MCF 10A (cell line): ENCODE measurements at regions not wholly inside any gene's neighbourhood (a gene's known extent, or its start where the extent isn't known, plus 50 kb on each side); places are given as distances from the start of the nearest gene placed in this dataset.
"Not testable (repeated sequence)": the region's sequence is repeated elsewhere in the genome, so short reads cannot be mapped to it uniquely, and the experiment has no call there.

Experiments
- BruUV-seq: library from RNA; stranded (reverse); fragments of 400-500 nt; replicated peaks from 2 replicates; lab custom pipeline; 2021; lab: Mats Ljungman, UMichigan
- CTCF ChIA-PET: fragments of 300-600 bp; sonication (Branson Sonifier 250); formaldehyde crosslinking; extraction: SDS; loops from one replicate; lab custom pipeline; 2021; ENCODE audit warnings: antibody characterized with exemption, inconsistent platforms; lab: Yijun Ruan, JAX
- POLR2A ChIA-PET: fragments of 300-600, 350-650 bp; sonication (Branson Sonifier 250); formaldehyde crosslinking; extraction: SDS; loops from one replicate; lab custom pipeline; 2020; ENCODE audit warnings: antibody characterized with exemption, inconsistent platforms; lab: Yijun Ruan, JAX
- DNase-seq: peaks from one replicate; pipeline ENCODE4 v3.0.0-alpha.2; 2018; ENCODE audit not compliant: unreplicated experiment
- H3K27ac Mint-ChIP-seq: one replicate; pipeline ENCODE4 v1.8.0; 2022; ENCODE audit warnings: mild to moderate bottlenecking, low read depth, mixed read lengths; ENCODE audit not compliant: unreplicated experiment
- H3K27me3 Mint-ChIP-seq: one replicate; pipeline ENCODE4 v1.8.0; 2022; ENCODE audit warnings: mixed read lengths; ENCODE audit not compliant: insufficient read depth, unreplicated experiment
- H3K36me3 Mint-ChIP-seq: one replicate; pipeline ENCODE4 v1.8.0; 2022; ENCODE audit warnings: mild to moderate bottlenecking, moderate library complexity, mixed read lengths; ENCODE audit not compliant: insufficient read depth, unreplicated experiment
- H3K4me1 Mint-ChIP-seq: one replicate; pipeline ENCODE4 v1.8.0; 2022; ENCODE audit warnings: mixed read lengths; ENCODE audit not compliant: insufficient read depth, unreplicated experiment
- H3K4me3 Mint-ChIP-seq: one replicate; pipeline ENCODE4 v1.8.0; 2022; ENCODE audit warnings: mild to moderate bottlenecking, moderate library complexity, mixed read lengths; ENCODE audit not compliant: unreplicated experiment
- H3K9me3 Mint-ChIP-seq: one replicate; pipeline ENCODE4 v1.8.0; 2022; ENCODE audit warnings: mixed read lengths; ENCODE audit not compliant: unreplicated experiment
- intact Hi-C: fragments of 100-400 bp; cut with micrococcal nuclease; formaldehyde crosslinking; loops from 2 replicates; pipeline ENCODE4 v1.14.1; 2022
- TF ChIP-seq, protein P1 (sequence below): fragments of 200-600 bp; IDR thresholded peaks from one replicate; pipeline ENCODE4 v1.8.0; 2022; ENCODE audit warnings: antibody characterized with exemption, mild to moderate bottlenecking; ENCODE audit not compliant: unreplicated experiment

DNA sequence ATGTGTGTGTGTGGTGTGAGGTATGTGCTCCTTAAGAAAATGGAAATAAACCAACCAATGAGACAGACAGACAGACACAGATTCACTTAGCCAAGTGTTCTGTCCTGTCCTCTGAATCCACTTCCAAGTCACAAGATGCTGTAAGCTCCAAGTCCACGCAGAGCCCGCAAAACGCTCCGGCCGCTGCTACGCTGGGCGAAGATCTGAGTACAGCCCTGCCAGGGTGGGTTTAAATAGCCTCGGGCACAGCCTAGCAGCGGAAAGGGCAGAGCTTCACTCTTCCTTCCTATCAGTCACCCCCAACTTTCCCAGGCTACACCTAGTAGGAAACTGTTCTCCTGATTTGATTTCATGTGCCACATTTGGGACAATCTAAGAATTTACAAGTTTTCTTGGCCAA is 121.2 kb upstream of the ANKRD30BL start:
- H3K4me3 Mint-ChIP-seq: no peak overlapping the region
- no peaks in the 10 kb centered on the region for H3K27me3 Mint-ChIP-seq
- ChIA-PET CTCF (interaction anchor here (0.6 kb wide), 1 partner anchor 18 kb away, joined by 3 read pairs; no protein-coding TSS in a partner anchor), POLR2A (interaction anchor here (0.7 kb wide), 1 partner anchor 895 kb away, joined by 3 read pairs; no protein-coding TSS in a partner anchor)
- peaks cover 3% of the 10 kb centered on the region for H3K9me3 Mint-ChIP-seq
- TF ChIP-seq, protein P1, sequence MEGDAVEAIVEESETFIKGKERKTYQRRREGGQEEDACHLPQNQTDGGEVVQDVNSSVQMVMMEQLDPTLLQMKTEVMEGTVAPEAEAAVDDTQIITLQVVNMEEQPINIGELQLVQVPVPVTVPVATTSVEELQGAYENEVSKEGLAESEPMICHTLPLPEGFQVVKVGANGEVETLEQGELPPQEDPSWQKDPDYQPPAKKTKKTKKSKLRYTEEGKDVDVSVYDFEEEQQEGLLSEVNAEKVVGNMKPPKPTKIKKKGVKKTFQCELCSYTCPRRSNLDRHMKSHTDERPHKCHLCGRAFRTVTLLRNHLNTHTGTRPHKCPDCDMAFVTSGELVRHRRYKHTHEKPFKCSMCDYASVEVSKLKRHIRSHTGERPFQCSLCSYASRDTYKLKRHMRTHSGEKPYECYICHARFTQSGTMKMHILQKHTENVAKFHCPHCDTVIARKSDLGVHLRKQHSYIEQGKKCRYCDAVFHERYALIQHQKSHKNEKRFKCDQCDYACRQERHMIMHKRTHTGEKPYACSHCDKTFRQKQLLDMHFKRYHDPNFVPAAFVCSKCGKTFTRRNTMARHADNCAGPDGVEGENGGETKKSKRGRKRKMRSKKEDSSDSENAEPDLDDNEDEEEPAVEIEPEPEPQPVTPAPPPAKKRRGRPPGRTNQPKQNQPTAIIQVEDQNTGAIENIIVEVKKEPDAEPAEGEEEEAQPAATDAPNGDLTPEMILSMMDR: no peak
- no peak overlapping the region for H3K27ac Mint-ChIP-seq
- H3K36me3 Mint-ChIP-seq: no peaks in the 10 kb centered on the region
- no peaks in the 10 kb centered on the region for H3K4me1 Mint-ChIP-seq
- BruUV-seq: no TSS peak
- intact Hi-C loops: no loop called here
- no peak for DNase-seq

DNA sequence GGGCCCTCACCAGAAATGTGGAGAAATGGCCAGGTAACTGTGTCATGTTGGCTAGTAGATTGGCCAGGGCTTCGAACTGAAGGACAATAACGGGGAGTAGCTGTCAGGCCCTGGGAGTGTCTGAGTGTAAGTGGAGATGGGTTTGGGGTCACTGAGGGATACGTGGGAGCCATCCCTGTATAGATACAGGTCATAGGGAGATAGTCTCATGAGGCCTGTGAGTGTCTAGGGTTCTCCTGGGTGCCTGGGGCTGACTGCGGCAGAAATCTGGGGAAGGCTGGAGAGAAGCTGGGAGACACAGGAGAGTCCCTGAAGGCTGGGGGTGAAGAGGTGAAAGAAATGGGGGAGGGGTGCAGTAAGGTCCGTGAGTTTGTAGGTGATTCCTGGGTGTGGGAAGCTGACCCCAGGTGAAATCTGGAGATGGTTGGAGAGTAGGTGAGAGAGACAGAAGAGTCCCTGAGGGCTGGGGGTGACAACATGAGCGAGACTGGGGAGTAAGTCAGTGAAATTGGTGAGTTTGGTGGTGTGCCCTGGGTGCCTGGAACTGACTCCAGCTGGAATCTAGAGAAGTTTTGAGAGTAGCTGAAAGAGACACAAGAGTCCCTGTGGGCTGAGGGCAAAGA is 124.6 kb upstream of the ANKRD30BL start:
- CTCF ChIA-PET, H3K9me3 Mint-ChIP-seq, H3K4me1 Mint-ChIP-seq, H3K36me3 Mint-ChIP-seq, H3K27me3 Mint-ChIP-seq, BruUV-seq, H3K4me3 Mint-ChIP-seq, intact Hi-C loops, H3K27ac Mint-ChIP-seq, POLR2A ChIA-PET, DNase-seq: not testable (repeated sequence)

DNA sequence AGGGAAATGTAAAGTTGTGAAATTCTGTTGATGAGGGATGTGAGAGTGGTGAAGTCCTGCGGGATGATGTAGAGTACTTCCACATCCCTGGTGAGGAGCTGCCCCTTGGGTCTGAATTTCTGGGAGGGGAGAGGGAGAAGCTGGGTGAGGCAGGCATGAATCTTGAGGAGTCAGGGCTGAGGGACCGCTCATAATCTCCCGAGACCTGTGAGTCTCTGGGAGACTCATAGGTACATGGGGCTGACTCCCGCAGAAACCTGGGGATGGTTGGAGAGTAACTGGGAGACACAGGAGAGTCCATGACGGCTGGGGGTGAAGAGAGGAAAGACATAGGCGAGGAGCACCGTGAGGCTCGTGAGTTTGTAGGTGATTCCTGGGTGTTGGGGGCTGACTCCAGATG is 126.2 kb upstream of the ANKRD30BL start:
- POLR2A ChIA-PET, H3K4me3 Mint-ChIP-seq, DNase-seq, H3K36me3 Mint-ChIP-seq, intact Hi-C loops, H3K4me1 Mint-ChIP-seq, H3K27me3 Mint-ChIP-seq, BruUV-seq, H3K27ac Mint-ChIP-seq, CTCF ChIA-PET, H3K9me3 Mint-ChIP-seq: not testable (repeated sequence)

DNA sequence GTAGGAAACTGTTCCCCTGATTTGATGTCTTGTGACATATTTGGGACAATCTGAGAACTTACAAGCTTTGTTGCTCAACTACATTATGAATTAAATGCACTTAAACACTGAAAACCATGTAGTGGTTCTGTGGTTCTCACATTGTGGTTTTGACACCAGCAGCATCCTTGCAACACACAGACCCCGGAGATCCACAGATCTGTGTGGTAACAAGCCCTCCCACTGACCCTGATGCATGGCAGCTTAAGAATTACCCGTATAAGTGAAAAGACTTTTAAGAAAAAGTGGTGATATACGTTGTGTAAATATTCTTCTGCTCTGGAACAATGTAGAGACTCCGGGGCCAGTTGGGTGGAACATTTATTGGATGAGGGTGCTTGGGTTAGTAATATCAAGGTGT is 127.4 kb upstream of the ANKRD30BL start:
- CTCF ChIA-PET: not testable (repeated sequence)

DNA sequence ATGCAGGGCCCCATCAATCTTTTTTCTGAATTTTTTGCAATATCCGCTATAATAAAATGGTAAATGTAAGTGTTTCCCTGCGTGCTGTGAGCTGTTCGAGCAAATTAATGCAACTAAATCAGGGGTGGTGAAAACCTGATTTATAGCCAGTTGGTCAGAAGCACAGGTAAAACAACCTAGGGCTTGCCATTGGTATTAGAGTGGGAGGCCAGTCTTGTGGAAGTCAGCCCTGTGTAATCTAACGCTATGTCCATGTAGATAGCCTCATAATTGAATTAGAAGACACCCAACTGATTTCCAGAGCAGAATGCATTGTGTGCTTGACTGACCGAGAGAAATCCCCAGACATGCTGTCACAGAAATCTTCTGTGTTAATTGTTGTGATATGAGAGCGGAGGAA is 126.8 kb upstream of the GPR39 start:
- H3K27me3 Mint-ChIP-seq, BruUV-seq, H3K27ac Mint-ChIP-seq, H3K9me3 Mint-ChIP-seq, H3K4me3 Mint-ChIP-seq, H3K36me3 Mint-ChIP-seq, H3K4me1 Mint-ChIP-seq, CTCF ChIA-PET, POLR2A ChIA-PET, intact Hi-C loops, DNase-seq: not testable (repeated sequence)

More for the DNA sequence above, 127.4 kb upstream of the ANKRD30BL start:
- H3K4me3 Mint-ChIP-seq, H3K36me3 Mint-ChIP-seq, H3K27me3 Mint-ChIP-seq, H3K27ac Mint-ChIP-seq, H3K9me3 Mint-ChIP-seq, DNase-seq, POLR2A ChIA-PET, intact Hi-C loops, BruUV-seq, H3K4me1 Mint-ChIP-seq: not testable (repeated sequence)

DNA sequence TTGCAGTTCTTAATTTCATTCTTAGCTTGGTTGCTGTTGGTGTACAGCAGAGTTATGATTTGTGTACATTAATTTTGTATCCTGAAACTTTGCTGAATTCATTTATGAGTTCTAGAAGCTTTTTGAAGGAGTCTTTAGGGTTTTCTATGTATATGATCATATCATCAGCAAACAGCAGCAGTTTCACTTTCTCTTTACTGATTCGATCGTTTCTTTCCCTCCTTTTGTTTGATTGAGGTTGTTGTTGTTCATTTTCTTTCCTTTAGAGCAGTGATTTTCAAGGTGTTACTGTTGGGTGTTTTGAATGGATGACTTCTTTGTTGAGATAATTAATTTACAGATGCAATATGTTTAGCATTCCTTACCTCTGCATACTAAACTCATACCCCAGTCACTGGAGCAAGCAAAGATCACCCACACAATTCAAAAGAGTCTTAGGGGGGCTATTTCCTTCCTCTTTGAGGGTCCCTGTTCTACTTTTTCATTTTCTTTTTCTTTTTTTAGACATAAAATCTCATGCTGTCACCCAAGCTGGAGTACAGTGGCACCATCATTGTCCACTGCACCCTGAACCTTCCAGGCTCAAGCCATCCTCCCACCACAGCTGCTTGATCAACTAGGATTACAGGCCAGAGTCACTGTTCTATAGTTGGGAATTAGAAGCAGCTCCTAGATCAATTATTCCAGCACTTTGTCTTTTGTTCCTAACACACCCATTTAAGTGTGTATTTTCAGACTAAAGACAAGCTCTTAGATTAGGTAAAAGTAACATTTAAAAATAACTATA is 115.8 kb upstream of the GPR39 start:
- Mint-ChIP-seq H3K4me3 (peak overlapping the region; percentile 64), H3K27ac (peak overlapping the region; percentile 73)
- DNase-seq, H3K4me1 Mint-ChIP-seq, intact Hi-C loops, H3K36me3 Mint-ChIP-seq, H3K27me3 Mint-ChIP-seq, BruUV-seq, H3K9me3 Mint-ChIP-seq, POLR2A ChIA-PET: not testable (repeated sequence)
- CTCF ChIA-PET: interaction anchor here (0.7 kb wide), 1 partner anchor 882 kb away, joined by 6 read pairs; no protein-coding TSS in a partner anchor

DNA sequence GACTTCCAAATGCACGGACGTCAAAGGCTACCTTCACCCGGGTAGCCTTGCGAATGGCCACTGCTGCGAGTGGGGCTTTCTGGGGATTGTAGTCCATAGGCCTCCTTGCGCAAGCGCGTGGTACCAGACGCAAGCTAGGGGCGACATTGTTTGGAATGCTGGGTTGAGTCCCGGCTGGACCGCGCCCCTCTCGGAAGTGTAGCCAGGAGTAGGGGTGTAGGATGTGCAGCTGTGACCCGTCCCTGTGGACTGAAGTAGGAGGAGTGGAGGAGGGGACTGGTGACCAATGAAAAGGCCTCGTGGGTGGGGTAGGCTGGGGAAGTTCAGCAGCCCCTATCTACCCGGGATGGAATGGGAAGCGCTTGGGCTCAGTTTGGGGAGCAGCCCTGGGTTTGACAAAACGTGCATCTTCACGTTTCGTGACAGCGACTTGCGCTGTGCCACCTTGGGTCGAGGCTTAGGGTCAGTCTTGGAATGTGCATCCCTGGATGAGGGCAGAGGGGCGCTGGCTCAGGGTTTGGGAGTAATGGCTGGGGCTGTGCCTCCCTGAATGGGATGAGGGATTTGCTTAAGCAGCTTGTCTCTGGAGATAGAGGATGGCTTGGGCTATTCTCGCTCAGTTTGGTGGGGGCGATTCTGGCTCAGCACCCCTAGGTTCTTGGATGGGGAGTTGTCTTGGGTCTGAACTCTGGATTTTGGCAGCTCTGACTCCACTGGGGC is 111.8 kb upstream of the GPR39 start:
- POLR2A ChIA-PET, intact Hi-C loops, CTCF ChIA-PET, H3K27ac Mint-ChIP-seq, DNase-seq, H3K4me3 Mint-ChIP-seq, H3K27me3 Mint-ChIP-seq, H3K4me1 Mint-ChIP-seq, H3K36me3 Mint-ChIP-seq, BruUV-seq, H3K9me3 Mint-ChIP-seq: not testable (repeated sequence)

DNA sequence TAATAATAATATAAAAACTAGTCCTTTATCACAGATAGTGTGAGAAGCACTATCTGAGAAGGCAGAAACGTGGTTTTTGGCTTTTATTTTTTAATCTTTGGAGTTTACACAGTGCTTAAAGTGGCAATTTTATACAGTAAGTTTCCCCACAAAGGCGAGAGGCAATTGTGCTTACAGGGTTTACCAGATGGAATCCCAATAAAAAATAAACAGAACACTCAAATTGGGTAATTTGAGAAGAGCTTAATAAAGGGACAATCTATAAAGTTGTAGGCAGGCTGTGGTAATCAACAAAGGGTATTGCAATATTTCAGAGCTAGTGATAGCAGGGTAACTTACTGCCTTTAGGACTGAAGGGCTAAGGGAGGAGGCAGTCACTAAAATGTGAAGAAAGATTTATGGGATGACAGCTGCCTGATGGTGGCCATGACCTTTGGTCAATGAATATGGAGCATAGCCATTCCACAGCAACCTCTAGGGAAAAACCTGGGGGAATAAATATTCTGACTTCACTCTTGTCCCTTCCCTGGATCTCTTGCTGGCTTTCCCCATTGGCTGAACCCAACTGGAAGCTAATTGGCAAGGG is 108.9 kb upstream of the GPR39 start:
- H3K27me3 Mint-ChIP-seq, H3K27ac Mint-ChIP-seq, intact Hi-C loops, H3K9me3 Mint-ChIP-seq, H3K4me1 Mint-ChIP-seq, H3K4me3 Mint-ChIP-seq, DNase-seq, CTCF ChIA-PET, BruUV-seq, POLR2A ChIA-PET, H3K36me3 Mint-ChIP-seq: not testable (repeated sequence)
